ENCODE measurements at regions not wholly inside any gene's neighbourhood (a gene's known extent, or its start where the extent isn't known, plus 50 kb on each side); places are given as distances from the start of the nearest gene placed in this dataset.

DNA sequence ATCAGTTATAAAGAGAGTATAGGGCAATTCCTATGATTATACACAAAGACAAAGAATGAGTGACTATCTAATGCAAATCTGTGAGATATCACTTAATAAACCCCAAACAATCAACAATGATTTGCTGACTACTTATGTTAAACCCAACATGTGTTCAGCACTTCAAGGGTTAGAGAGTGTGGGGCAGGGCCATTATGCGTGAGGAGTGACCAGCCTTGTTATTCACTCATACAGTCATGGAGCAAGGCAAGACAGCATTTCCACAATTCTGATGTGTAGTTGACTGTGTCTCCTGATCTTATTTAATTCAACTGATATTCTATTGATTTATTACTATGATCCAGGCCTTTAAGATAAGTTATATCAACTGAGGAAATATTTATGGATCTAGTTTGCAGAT is 251.7 kb downstream of the CYRIA start:
- no peak for DNase-seq (ENCODE audit: low read depth)

DNA sequence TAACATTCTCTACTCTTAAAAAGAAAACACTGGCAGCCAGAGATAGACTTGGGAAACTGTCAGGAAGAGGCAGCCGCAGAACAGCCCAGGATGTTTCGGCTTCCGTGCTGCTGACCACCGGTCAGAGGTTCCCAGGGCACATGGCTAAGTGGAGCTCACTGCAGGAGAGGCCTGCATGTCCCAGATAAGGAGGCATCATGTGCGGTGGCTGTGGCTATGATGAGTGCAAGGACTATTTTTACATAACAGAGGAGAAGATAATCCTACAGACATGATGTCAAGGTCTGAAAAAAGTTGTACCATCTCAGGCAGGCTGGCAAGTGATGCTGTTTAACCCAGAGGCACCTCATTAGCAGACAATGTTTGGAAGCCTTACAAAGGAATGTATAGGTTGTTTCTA is 252.3 kb downstream of the CYRIA start:
- DNase-seq (ENCODE audit: low read depth) = no peak

DNA sequence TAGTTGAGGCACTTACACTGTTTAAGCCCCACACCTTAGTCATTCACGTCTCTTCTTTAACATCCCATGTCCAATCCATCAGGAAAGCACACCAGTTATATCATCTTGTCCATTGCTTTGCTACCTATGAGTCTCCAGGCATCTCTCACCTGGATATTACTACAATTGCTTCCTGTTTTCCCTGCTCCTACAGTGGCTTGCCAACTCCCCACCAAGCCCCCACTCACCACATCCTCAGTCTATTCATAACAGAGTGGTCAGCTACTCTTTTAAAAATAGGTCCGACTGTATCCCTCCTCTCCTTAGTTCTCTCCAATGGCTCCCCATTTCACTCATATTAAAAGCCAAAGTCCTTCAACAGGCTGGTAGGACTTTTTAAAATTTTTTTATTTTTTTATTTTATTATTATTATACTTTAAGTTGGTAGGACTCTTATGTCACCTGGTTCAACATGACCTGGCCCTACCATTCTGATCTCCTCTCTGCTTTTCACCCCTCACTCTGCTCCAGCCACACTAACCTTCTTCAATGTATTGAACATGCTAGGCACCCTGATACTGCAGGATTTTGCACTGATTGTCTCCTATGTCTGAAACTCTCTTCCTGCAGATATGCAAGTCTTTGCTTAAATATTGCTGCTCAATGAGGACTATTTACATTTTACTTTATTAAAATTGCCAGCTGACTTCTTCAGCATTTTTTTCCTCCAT is 253.2 kb downstream of the CYRIA start:
- no peak for DNase-seq (ENCODE audit: low read depth)

DNA sequence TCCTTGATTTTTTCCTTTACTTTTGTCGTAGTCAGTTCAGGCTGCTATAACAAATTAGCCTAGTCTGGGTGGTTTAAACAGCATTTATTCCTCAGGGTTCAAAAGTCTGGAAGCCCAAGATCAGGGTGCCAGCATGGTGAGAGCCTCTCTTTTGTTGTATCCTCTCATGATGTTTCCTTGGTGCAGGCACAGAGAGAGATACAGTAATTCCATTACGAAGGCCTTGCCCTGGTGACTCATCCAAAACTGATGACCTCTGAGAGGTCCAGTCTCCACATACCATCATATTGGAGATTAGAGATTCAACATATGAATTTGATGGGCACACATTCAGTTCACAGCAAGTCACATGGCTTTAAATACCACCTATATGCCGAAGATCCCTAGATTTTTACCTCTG is 253.8 kb downstream of the CYRIA start:
- DNase-seq (ENCODE audit: low read depth) = no peak

DNA sequence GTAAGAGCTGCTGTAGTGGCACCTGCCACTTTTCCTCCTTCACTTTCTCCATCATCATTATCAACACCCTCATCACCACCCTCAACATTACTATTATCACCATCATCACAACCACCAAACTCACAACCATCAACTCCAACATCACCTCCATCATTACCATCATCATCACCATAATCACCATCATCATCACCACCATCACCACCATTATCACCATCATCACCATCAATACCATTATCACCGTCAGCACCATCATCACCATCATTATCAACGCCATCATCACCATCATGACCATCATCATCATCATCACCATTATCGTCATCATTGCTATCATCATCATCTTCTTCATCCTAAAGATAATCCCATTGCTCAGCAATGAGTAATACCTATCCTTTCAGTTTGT is 255.8 kb downstream of the CYRIA start:
- DNase-seq (ENCODE audit: low read depth) = no peak

DNA sequence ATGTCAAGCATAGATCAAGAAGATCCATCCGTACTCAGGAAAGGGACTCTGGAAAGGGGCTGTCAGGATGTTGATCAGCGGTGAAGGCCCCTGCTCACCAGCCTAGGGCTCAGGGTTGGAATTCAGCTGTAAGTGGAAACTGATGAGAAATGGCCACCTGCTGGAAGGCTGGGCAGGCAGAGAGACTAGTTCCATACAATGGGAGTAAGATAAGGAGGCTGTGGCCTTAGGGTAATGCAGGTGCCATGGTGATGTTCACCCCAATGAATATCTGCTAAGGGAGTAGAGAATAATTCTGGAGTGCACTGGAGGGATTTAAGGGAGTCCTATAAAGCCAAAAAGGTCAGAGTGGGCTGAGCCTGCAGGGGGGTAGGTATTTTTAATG is 256.6 kb downstream of the CYRIA start:
- no peak for DNase-seq (ENCODE audit: low read depth)

DNA sequence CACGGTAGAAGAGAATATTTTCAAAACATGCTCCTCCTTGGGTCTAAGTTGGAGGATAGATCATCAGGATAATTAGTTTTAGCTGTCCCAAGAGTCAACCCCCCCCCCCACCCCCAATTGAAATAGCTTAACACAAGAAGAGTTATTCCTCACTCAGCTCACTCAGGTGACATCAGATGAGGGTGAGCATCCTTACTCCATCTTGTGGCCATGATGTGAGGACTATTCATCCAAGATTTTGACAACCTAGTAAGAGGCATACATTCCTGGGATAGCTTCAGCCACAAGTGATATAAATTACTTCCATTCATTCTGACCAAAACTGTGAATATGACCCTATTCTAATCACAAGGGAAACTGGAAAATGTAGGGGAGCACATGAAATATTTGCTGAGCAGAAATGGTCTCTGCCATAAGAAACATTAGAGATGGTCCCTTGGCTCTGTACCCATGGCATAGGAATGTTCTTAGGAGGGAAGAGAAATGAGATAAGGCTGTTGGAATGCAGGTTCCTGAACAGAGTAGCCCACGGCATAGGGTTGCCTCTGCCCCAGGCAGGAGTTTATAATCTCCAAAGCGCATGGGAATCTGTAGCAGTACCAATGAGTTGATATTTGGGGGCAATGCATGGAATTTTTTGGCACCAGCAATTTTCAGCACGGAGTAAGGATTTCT is 257.2 kb downstream of the CYRIA start:
- no peak for DNase-seq (ENCODE audit: low read depth)

DNA sequence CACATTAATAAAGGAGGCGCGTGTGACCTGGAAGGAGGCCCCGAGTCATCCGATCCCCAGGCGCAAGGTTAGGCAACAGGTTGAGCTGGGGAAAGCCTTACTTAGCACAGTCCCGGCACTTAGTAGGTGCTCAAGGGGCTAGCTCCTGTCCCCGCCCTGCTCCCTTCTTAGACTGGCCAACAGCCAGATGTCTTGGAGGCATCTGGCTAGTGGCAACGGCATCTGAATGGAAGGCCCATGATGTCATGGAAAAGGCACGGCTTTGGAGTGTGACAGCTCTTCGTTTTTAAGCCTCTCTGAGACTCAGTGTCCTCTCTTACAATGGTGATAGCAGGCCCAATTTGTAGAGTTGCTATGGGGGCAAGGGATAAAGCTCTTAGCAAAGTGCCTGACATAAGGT is 258.3 kb downstream of the CYRIA start:
- no peak for DNase-seq (ENCODE audit: low read depth)

DNA sequence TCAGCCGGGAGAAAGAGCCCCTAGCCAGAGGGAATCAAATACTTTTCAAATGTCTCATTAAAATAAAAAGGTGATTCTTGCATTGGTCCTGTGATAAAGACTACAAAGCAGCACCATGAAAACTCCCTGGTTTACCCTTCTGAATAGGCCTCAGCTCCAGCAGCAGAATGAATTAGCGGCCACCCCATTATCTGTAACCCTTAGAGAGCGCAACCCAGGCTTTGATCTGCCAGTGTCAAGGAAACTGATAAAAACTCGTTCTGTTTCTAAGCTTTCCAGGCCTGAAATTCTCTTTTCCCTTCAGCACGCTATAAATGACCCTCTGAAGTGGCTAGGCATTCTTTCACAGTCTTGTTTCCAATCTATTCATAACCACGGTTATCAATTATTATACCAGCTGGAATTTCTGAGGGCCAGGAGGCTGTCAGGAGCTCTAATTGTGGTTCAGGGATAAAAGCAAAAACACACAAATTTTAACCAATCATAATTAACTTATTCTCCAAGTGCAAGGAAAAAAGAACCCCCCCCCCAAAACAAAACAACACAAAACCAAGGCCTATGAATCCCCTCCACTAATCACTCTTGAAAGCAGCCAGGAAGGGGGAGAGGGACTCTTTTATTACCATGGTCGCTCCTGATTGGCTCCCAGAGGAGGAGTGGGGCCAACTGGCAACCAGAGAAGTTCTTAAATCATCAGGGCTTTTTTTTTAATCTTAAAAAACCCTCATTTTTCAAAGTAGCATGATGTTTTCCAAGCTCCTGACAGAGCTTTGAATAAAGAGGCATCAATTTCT is 258.9 kb downstream of the CYRIA start:
- no peak for DNase-seq (ENCODE audit: low read depth)

DNA sequence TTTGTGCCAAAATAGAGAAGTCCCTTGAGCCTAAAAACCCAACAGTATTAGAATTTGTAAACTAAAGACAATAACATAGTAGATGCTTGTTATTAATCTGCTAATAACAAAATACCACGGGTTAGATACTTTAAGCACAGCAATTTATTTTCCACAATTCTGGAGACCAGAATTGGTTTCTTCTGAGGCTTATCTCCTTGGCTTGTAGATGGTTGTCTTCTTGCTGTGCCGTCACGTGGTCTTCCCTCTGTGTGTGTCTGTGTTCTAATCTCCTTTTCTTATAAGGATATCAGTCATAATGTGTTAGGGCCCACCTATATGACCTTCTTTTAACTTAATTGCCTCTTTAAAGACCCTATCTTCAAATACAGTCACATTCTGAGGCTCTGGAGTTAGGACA is 260.1 kb downstream of the CYRIA start:
- no peak for DNase-seq (ENCODE audit: low read depth)

DNA sequence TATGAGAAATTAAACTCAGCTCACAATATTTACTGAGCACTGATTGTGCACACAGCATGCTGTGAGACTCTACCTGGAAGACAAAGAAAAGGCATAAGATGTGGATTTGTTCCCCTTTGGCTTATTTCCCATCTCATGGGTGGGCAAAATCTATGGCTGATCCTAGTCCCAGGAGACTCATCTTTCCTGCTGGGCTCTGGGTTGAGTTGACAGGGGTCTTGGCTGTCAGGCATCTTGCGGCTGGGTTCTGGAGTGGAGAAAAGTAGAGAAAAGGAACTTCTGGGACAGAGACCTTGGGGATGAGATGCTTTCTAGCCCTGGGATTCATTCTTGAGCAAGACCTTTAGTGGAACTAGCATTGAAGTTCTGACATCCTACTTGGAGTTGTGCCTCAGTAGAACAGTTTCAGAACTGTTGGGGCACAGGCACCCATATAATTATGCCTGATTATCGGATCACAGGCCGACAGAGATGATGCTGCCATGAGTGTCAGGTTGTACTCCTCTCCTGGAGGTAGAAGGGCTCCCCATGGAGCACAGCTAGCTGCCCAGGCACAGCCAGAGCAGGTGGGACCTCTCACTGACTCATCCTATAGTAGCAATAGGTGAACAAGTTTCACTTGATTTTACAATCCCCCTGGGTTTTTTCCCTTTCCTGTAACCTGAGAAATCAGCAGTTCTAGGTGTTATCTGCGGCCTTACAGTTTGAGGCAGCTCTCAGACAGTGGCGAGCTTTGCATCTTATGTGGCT is 260.9 kb downstream of the CYRIA start:
- DNase-seq (ENCODE audit: low read depth) = no peak

DNA sequence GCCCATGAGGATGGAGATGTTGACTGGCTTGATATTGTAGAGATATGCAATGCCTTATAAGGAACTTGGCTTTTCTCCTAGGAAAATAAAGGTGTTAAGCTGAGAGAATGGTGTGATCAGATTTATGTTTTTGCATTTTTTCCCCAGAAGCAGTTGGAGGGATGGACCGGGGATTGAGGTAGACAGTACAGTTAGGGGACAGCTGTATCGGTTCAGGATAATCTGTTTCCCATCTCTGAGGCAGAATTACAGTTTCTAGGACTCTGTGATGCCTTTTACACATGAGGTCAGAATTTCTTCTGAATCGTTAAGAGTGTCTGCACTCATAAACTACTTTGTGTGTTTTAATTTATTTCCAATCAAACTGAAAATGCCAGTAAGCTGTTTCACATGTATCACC is 261.5 kb downstream of the CYRIA start:
- no peak for DNase-seq (ENCODE audit: low read depth)

DNA sequence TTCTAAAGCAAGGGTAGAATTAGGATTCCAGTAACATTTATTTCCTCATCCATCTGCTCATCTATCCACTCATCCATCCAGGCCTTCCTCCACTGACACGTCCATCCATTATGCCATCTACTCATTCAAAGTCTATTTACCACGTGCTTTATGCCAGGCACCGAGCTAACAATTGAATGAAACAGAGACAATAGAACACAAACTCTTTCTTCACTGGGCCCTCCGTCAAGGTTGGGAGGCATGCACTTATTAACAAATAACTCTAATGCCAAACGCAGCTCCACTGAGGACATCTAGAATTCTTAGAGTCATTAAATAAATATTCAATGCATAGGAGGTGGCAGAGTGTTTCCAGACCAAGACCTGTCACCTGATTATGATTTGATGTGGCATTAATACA is 262.7 kb downstream of the CYRIA start:
- no peak for DNase-seq (ENCODE audit: low read depth)

DNA sequence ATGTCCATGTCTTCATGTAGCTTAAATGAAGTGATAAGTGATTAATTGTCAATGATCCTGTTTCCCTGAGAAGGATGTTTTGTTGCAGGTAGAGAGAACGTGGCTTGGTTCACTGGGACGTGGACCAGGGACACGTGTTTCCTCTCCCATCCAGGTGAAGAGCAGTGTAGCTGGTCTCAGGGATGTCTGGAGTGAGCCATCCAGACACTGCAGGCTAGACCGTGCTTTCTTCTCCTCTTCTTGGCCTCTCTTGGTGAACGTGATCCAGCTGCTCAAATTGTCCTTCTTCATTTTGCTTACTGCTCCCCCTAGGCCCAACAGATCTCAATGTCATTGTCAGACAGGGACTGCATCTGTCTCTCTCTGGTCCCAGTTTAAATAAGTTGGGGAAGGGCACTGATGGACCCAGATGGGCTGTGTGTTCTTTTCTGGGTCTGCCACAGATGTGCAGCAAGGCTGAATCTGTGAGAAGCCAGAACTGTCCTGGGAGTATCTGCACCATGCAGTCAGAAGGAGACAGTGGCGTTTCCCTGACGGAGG is 263.8 kb downstream of the CYRIA start:
- DNase-seq (ENCODE audit: low read depth) = no peak

DNA sequence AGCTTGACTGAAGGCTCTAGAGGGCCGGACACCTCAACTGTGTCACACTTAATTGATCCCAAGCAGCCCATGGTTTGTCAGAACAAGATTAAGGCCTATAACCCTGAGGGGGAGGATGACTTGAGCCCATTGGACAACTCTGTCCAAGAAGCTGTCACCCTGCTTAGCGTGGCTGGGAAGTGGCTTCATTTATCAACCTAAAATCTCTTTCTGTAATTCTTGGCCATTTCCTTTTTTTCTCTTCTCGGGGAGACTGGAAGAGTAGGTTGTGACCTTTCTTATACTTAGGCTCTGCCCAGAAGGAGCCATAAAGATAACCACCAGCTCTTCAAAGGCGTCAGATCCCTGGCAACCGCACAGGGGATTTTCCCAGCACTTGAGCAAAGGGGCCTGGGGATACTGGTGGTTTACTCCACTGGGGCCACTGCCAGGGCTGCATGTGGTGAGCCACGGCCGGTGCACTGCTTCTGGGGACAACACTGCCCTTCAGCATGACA is 265.5 kb downstream of the CYRIA start:
- no peak for DNase-seq (ENCODE audit: low read depth)

DNA sequence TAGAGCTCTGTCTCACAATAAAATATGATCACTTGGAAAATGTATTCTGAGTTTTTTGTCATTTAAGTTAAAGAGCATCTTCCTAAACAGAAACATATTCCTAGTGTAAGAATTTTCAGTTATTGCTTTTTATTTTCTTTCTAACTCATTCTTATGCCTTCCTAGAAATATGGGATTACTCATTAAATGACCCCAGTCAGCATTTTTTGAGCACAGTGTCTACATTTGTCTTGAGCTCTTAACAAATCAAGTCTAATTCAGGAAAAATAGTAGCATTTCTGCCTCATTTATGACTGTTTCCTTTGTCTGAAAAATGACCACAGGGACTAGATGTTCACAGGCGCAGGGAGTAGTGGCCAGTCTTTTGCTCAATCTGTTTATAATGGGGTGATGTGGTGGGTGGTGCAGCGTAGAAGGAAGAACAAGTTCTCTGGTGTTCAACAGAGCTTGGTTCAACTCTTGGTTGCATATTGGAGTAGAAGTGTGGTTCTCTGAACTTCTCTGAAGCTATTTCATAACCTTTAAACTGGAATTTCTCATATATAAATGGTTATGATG is 267.1 kb downstream of the CYRIA start:
- no peak for DNase-seq (ENCODE audit: low read depth)

DNA sequence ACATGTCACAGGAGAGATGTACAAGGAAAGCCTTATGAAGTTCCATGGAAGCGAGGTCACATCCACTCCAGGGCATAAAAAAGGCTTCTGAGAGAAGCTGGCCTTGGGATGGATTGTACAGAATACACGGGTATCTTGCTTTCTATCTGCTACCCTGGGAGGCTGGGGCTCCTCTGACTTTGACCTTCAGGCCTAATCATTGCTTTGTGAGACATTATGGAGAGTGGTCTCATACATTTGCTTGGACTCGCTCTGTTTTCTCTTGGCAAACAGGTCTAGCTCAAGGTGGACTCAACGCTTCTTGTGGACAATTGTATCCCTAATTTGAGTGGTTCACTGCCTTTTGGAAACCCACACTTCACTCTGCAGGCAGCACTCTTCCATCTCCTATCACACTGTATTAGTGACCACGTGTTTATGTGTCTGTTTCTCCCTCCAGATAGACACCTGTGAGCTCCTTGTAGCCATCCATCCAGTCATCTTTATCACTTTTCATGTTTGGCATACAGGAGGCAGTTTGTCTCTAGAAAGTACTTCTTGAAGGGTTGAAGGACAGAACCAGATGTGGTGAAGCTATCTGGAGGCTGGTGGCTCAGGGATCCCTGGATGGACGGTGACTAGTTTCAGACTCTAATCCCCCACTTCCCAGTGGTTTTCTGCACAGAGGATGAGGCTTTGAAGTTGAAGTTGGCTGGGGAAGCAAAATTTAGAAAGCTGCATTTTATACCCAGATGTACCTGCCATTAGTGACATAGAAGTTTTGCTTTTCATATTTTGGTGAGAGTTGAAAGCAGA is 267.8 kb downstream of the CYRIA start:
- DNase-seq (ENCODE audit: low read depth) = no peak

DNA sequence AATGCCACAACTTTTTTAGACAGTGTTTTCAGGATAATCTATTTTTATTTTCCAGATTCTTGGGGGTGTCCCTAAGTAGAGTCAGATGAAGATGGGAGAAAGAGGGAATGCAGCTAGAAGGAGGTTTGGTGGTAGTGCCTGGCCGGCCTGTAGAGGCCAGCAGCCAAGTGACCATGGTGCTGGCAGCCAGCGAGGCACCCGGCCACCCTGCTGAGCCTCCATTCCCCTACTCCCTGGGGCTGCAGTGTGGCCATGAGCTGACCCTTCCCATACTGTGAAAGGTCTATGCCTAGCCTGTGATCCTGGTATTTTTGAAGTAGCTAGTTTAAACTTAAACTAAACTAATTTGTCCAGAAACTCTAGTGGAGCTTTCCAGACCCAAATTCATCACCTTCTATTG is 268.6 kb downstream of the CYRIA start:
- DNase-seq (ENCODE audit: low read depth) = no peak

DNA sequence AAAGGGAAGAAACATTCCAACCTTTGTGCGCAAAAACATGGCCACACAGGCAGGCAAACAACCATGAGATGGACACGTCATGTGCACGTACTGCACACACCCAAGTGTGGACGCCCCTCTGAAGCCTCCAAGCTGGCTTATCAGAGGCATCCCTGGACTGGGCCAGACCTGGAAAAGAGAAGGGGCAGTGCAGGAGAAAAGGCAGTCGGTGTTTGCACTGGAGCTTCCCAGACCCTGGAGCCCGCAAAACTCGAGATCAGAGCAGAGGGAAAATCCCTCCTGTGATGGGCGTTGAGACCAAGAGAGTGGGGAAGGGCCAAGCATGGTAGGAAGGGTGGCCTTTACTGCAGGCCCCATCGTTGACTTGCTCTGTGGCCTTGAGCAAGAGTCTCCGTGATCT is 269.5 kb downstream of the CYRIA start:
- DNase-seq (ENCODE audit: low read depth) = no peak

DNA sequence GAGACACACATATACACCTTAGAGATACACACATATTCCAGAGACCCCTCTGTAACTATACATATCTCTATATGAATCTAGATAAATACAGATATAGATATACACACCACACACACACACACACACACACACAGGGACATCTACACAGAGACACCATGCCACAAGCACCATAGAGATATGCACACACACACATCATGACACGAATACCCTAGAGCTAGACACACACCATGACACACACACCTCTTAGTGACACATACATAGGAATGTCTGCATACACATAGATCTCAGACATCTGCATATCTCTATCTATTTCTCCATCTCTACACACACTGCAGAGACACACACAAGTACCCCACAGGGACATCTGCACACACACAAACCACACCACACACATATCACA is 270.0 kb downstream of the CYRIA start:
- DNase-seq (ENCODE audit: low read depth) = no peak
